OCI-LY3 (cell line): ENCODE measurements at regions not wholly inside any gene's neighbourhood (a gene's known extent, or its start where the extent isn't known, plus 50 kb on each side); places are given as distances from the start of the nearest gene placed in this dataset.
A peak's percentile ranks its signal among the peaks of the same experiment; 100 is the strongest.

Experiments
- H2AFZ ChIP-seq: fragments of 200-600, 300-600 bp; shearing (Covaris generic); 2 replicates; pipeline ENCODE4 v1.6.0; 2014; ENCODE audit warnings: antibody characterized with exemption, low read depth, low read length
- H3K27ac ChIP-seq: fragments of 200-600, 300-600 bp; sonication (generic); 2 replicates; pipeline ENCODE4 v1.5.1; 2014; ENCODE audit warnings: mild to moderate bottlenecking, low read length, moderate library complexity, mixed read lengths
- H3K27me3 ChIP-seq: fragments of 200-600, 300-600 bp; sonication (generic); 2 replicates; pipeline ENCODE4 v1.6.1; 2014; ENCODE audit warnings: low read depth, low read length, mixed read lengths
- H3K36me3 ChIP-seq: fragments of 200-600, 300-600 bp; sonication (generic); replicated peaks from 2 replicates; pipeline ENCODE3; 2014; ENCODE audit warnings: low read depth, low read length, mixed read lengths
- H3K4me1 ChIP-seq: fragments of 300-600, 200-600 bp; sonication (generic); 2 replicates; pipeline ENCODE4 v1.6.1; 2014; ENCODE audit warnings: low read length, mixed read lengths
- H3K4me2 ChIP-seq: fragments of 200-600, 300-600 bp; sonication (generic); 2 replicates; pipeline ENCODE4 v1.6.1; 2014; ENCODE audit warnings: low read length, mixed read lengths
- H3K4me3 ChIP-seq: fragments of 300-600, 200-600 bp; sonication (generic); 2 replicates; pipeline ENCODE4 v1.5.1; 2014; ENCODE audit warnings: antibody characterized with exemption, mild to moderate bottlenecking, low read length, moderate library complexity
- H3K79me2 ChIP-seq: fragments of 300-600, 200-600 bp; shearing (Covaris generic); 2 replicates; pipeline ENCODE4 v1.6.1; 2014; ENCODE audit warnings: mild to moderate bottlenecking, low read length, mixed read lengths
- H3K9ac ChIP-seq: fragments of 300-600, 200-600 bp; shearing (Covaris generic); 2 replicates; pipeline ENCODE4 v1.6.0; 2014; ENCODE audit warnings: mild to moderate bottlenecking, low read length, moderate library complexity
- H3K9me3 ChIP-seq: fragments of 200-600, 300-600 bp; shearing (Covaris generic); 2 replicates; pipeline ENCODE4 v1.6.1; 2014; ENCODE audit warnings: low read length, mixed read lengths; ENCODE audit not compliant: insufficient read depth
- H4K20me1 ChIP-seq: fragments of 200-600, 300-600 bp; sonication (generic); 2 replicates; pipeline ENCODE4 v1.6.1; 2016; ENCODE audit warnings: low read length, mixed read lengths; ENCODE audit not compliant: insufficient read depth
- EZH2phosphoT487 ChIP-seq: fragments of 200-600 bp; shearing (Covaris generic); IDR thresholded peaks from 2 replicates; pipeline ENCODE4 v1.6.1; 2018; ENCODE audit warnings: antibody characterized with exemption, mixed run types, low read depth
- TF ChIP-seq, protein P1 (sequence below): fragments of 200-600, 300-600 bp; sonication (generic); IDR thresholded peaks from 2 replicates; pipeline ENCODE4 v1.5.1; 2014; ENCODE audit warnings: antibody characterized with exemption, low read length, low read depth

DNA sequence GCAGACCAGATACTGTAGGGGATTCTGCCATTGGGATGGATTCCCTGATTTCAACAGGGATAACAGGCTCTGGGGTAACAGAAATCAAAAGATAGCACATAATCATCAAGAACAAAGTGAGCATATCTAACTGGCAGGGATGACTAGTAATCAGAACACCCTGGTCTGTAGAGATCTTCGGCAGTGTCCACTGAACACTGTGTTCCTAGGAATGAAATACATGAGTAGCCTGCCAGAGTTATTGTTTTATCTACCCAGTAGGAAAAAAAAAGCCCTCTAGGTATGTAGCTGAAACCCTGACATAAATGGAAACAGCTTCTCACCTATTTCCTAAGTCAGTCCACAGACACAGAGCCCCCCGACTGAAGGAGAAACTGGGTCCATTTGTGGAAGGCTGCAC, 340.3 kb upstream of the ZNF385D start:
- Histone ChIP-seq H3K27ac (no peak overlapping the region), H2AFZ (no peak overlapping the region), H3K36me3 (no peaks in the 10 kb centered on the region), H3K9me3 (no peaks in the 10 kb centered on the region), H3K4me3 (no peak overlapping the region), H3K79me2 (no peaks in the 10 kb centered on the region), H3K4me2 (no peak overlapping the region), H3K4me1 (peaks cover 3% of the 10 kb centered on the region; the same call in 1 of the 2 replicates), H4K20me1 (no peaks in the 10 kb centered on the region), H3K9ac (no peak overlapping the region), H3K27me3 (no peaks in the 10 kb centered on the region)
- TF ChIP-seq, protein P1, sequence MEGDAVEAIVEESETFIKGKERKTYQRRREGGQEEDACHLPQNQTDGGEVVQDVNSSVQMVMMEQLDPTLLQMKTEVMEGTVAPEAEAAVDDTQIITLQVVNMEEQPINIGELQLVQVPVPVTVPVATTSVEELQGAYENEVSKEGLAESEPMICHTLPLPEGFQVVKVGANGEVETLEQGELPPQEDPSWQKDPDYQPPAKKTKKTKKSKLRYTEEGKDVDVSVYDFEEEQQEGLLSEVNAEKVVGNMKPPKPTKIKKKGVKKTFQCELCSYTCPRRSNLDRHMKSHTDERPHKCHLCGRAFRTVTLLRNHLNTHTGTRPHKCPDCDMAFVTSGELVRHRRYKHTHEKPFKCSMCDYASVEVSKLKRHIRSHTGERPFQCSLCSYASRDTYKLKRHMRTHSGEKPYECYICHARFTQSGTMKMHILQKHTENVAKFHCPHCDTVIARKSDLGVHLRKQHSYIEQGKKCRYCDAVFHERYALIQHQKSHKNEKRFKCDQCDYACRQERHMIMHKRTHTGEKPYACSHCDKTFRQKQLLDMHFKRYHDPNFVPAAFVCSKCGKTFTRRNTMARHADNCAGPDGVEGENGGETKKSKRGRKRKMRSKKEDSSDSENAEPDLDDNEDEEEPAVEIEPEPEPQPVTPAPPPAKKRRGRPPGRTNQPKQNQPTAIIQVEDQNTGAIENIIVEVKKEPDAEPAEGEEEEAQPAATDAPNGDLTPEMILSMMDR = no peak
- no peak for TF ChIP-seq EZH2phosphoT487

DNA sequence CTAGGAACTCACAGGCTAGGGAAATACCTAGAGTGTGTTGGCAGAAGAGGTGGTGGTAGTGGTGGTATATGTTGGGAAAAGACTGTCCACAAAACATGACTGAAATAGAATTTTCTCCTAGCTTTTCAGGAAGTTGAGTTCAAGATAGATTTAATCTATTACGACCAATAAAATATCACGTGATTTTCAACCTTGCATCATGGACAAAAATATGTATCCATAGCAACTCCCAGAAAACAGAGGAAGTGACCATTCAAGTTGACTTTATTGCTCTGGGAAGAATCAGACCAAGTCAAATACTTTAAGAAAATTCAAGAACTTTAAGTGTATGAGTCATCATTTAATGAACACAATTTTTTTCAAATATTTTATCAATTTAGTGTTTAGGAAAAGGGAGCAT, 347.0 kb upstream of the ZNF385D start:
- Histone ChIP-seq H4K20me1 (no peaks in the 10 kb centered on the region), H3K4me2 (no peak overlapping the region), H3K27ac (no peak overlapping the region), H3K4me1 (no peaks in the 10 kb centered on the region), H3K9me3 (no peaks in the 10 kb centered on the region), H3K9ac (no peak overlapping the region), H3K27me3 (no peaks in the 10 kb centered on the region), H3K36me3 (no peaks in the 10 kb centered on the region), H3K4me3 (no peak overlapping the region), H3K79me2 (no peaks in the 10 kb centered on the region), H2AFZ (no peak overlapping the region)
- no peak for TF ChIP-seq EZH2phosphoT487
- TF ChIP-seq, protein P1 = no peak

DNA sequence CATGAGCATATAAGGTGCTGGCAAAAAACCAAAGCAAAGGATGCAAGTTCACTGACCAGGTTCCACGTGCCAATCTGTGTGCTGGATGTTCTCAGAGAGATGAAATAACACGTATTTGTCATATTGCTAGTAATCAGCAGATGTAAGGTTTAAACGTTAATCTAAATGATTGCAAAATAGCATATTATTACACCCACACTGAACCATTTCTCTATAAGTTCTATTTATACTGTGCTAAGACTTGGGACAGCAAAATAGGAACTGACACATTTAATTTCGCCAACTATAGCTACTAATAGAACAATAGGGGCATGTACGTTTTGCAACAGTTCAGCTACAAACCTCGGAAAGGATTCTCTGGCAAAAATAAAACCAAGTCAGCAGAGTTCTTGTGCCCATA, 350.3 kb upstream of the ZNF385D start:
- H3K79me2 ChIP-seq = no peaks in the 10 kb centered on the region

DNA sequence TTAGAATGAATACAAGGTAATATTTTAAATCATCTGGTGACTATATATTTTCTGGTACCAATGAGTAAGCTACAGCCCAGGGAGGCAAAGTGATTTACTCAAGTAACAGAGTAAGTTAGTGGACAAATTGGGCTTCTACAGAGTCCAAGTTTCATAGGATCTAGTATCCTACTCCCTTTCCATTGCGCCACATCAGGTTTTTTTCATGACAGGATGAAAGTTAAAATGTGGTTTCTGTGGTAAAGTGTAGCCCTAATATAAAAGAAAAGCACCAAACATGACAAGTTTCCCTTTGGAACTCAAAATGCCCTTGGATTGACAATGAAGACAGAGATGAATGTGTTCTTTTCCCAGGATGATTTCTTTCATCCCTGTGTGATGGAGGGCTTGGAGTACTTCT, 350.8 kb upstream of the ZNF385D start:
- H3K79me2 ChIP-seq = no peaks in the 10 kb centered on the region
- H3K9ac ChIP-seq = no peak overlapping the region
- no peak overlapping the region for H3K27ac ChIP-seq
- peak overlapping the region; percentile 7; the same call in 1 of the 2 replicates for H2AFZ ChIP-seq
- no peak overlapping the region for H3K4me3 ChIP-seq
- H3K4me1 ChIP-seq = no peaks in the 10 kb centered on the region
- H3K27me3 ChIP-seq = no peaks in the 10 kb centered on the region
- H3K9me3 ChIP-seq = no peaks in the 10 kb centered on the region
- TF ChIP-seq EZH2phosphoT487 = no peak
- TF ChIP-seq, protein P1 = no peak
- no peaks in the 10 kb centered on the region for H3K36me3 ChIP-seq
- no peak overlapping the region for H3K4me2 ChIP-seq
- H4K20me1 ChIP-seq = no peaks in the 10 kb centered on the region

More for the DNA sequence above, 350.3 kb upstream of the ZNF385D start:
- Histone ChIP-seq H3K27ac (no peak overlapping the region), H3K9ac (no peak overlapping the region), H3K4me2 (no peak overlapping the region), H3K27me3 (no peaks in the 10 kb centered on the region), H2AFZ (no peak overlapping the region; the same call in 1 of the 2 replicates), H4K20me1 (no peaks in the 10 kb centered on the region), H3K9me3 (no peaks in the 10 kb centered on the region), H3K4me3 (no peak overlapping the region), H3K4me1 (no peaks in the 10 kb centered on the region), H3K36me3 (no peaks in the 10 kb centered on the region)
- no peak for TF ChIP-seq EZH2phosphoT487
- TF ChIP-seq, protein P1 = no peak
